Loucy (cell line): ENCODE measurements at regions not wholly inside any gene's neighbourhood (a gene's known extent, or its start where the extent isn't known, plus 50 kb on each side); places are given as distances from the start of the nearest gene placed in this dataset.

Source experiments
- H2AFZ ChIP-seq: fragments of 200-600 bp; sonication (generic); 2 replicates; pipeline ENCODE4 v1.6.0; 2016; ENCODE audit warnings: antibody characterized with exemption, mild to moderate bottlenecking, low read length, moderate library complexity
- H3F3A ChIP-seq: fragments of 200-600 bp; 2 replicates; pipeline ENCODE4 v1.6.0; 2016; ENCODE audit warnings: antibody characterized with exemption, low read depth, mild to moderate bottlenecking
- H3K27me3 ChIP-seq: fragments of 200-600 bp; sonication (generic); 2 replicates; pipeline ENCODE4 v1.6.1; 2014; ENCODE audit warnings: low read length, mild to moderate bottlenecking; ENCODE audit not compliant: insufficient read depth, poor library complexity, severe bottlenecking
- H3K36me3 ChIP-seq: fragments of 200-600 bp; sonication (generic); 2 replicates; pipeline ENCODE4 v1.6.1; 2016; ENCODE audit warnings: low read length; ENCODE audit not compliant: insufficient read depth
- H3K4me1 ChIP-seq: fragments of 200-600 bp; sonication (generic); 2 replicates; pipeline ENCODE4 v1.5.1; 2014; ENCODE audit warnings: low read length, mild to moderate bottlenecking; ENCODE audit not compliant: insufficient read depth, poor library complexity, severe bottlenecking
- H3K4me2 ChIP-seq: fragments of 200-600 bp; sonication (generic); 2 replicates; pipeline ENCODE4 v1.6.0; 2014; ENCODE audit warnings: antibody characterized with exemption, low read length, low read depth, mild to moderate bottlenecking; ENCODE audit not compliant: poor library complexity, severe bottlenecking
- H3K4me3 ChIP-seq: fragments of 200-600 bp; sonication (generic); 2 replicates; pipeline ENCODE4 v1.5.1; 2014; ENCODE audit warnings: low read length, mild to moderate bottlenecking, mixed read lengths; ENCODE audit not compliant: poor library complexity, severe bottlenecking
- H3K79me2 ChIP-seq: fragments of 200-600 bp; sonication (generic); 2 replicates; pipeline ENCODE4 v1.6.1; 2014; ENCODE audit warnings: low read length; ENCODE audit not compliant: insufficient read depth
- H3K9ac ChIP-seq: fragments of 200-600 bp; sonication (generic); 2 replicates; pipeline ENCODE4 v1.6.0; 2014; ENCODE audit warnings: mild to moderate bottlenecking, low read depth, low read length, moderate library complexity; ENCODE audit not compliant: poor library complexity, severe bottlenecking
- H3K9me2 ChIP-seq: fragments of 200-600 bp; sonication (generic); replicated peaks from 2 replicates; pipeline ENCODE4 v1.6.1; 2016; ENCODE audit warnings: low read depth, low read length, mixed read lengths
- H3K9me3 ChIP-seq: fragments of 200-600 bp; sonication (generic); 2 replicates; pipeline ENCODE4 v1.6.1; 2014; ENCODE audit warnings: mild to moderate bottlenecking, antibody characterized with exemption, low read length, low read depth; ENCODE audit not compliant: insufficient read depth
- H4K20me1 ChIP-seq: fragments of 200-600 bp; sonication (generic); 2 replicates; pipeline ENCODE4 v1.6.0; 2014; ENCODE audit warnings: antibody characterized with exemption, low read length, mild to moderate bottlenecking; ENCODE audit not compliant: insufficient read depth, poor library complexity, severe bottlenecking
- CTCF ChIP-seq: fragments of 200-600 bp; sonication (generic); conservative IDR thresholded peaks from 2 replicates; pipeline ENCODE4 v1.5.1; 2014; ENCODE audit warnings: mild to moderate bottlenecking, antibody characterized with exemption, low read length
- EZH2phosphoT487 ChIP-seq: fragments of 200-600 bp; IDR thresholded peaks from 2 replicates; pipeline ENCODE4 v1.6.1; 2018; ENCODE audit warnings: antibody characterized with exemption, mild to moderate bottlenecking, moderate library complexity, borderline replicate concordance

DNA sequence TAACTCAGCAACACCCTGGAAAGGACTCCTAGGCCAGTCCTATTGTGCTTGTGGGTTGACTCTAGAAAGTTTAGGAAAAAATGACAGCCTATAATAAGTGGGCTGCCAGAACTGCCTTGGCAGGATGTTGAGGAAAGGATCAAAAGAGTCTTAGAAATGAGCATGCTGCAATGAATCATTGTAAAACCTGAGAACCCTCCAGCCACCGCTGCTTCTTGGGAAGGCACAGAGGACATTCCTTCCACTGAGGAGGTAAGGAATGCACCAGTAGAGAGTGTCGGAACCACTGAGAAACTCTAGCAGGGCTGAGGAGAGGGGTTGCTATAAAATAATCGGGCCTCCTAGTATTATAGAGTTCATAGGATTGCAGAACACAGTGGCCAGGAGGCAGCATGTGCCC is 146.7 kb upstream of the SMIM21 start:
- no peaks in the 10 kb centered on the region for H3K27me3 ChIP-seq
- H3K79me2 ChIP-seq, result no peaks in the 10 kb centered on the region
- H2AFZ ChIP-seq, result no peak overlapping the region
- no peak overlapping the region for H3K9ac ChIP-seq
- no peaks in the 10 kb centered on the region for H3F3A ChIP-seq
- H3K4me3 ChIP-seq, result no peak overlapping the region
- no peaks in the 10 kb centered on the region for H3K9me2 ChIP-seq
- H3K4me2 ChIP-seq, result no peak overlapping the region
- H3K4me1 ChIP-seq, result no peaks in the 10 kb centered on the region
- no peaks in the 10 kb centered on the region for H3K36me3 ChIP-seq
- H3K9me3 ChIP-seq, result no peaks in the 10 kb centered on the region
- H4K20me1 ChIP-seq, result no peaks in the 10 kb centered on the region
- TF ChIP-seq CTCF (no peak), EZH2phosphoT487 (no peak)

DNA sequence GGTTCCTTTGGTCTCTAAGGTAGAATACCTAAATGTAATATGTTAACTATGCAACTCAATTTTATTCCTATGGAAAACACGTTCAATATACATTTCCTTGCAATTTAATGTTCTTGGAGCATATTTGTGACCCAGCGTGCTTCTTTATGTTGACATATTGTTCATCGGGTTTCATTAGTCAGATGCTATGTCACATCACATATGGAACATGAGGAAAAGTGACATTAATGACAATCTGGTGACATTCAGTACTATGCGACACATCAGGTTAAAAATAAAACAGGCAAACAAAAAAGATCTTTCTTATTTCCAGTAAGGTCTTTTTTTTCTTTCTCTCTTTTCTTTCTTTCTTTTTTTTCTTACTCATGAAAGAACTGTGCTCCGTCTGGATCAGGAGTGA is 135.6 kb upstream of the SMIM21 start:
- Histone ChIP-seq H3K9me3 (no peaks in the 10 kb centered on the region), H3K27me3 (no peaks in the 10 kb centered on the region), H3K4me3 (no peak overlapping the region), H3K4me1 (no peaks in the 10 kb centered on the region), H3K9ac (no peak overlapping the region), H3K4me2 (no peak overlapping the region), H2AFZ (no peak overlapping the region), H3K79me2 (no peaks in the 10 kb centered on the region), H3F3A (no peaks in the 10 kb centered on the region), H3K36me3 (no peaks in the 10 kb centered on the region), H4K20me1 (no peaks in the 10 kb centered on the region), H3K9me2 (no peaks in the 10 kb centered on the region)
- TF ChIP-seq CTCF (no peak), EZH2phosphoT487 (no peak)

GRCh38 chr18:75562216-75562615 is 134.7 kb upstream of the SMIM21 start:
- H3K36me3 ChIP-seq, result no peaks in the 10 kb centered on the region
- H4K20me1 ChIP-seq, result no peaks in the 10 kb centered on the region
- no peaks in the 10 kb centered on the region for H3K4me1 ChIP-seq
- H2AFZ ChIP-seq, result no peak overlapping the region
- TF ChIP-seq CTCF (no peak), EZH2phosphoT487 (no peak)
- H3K9me2 ChIP-seq, result no peaks in the 10 kb centered on the region
- no peak overlapping the region for H3K4me3 ChIP-seq
- H3F3A ChIP-seq, result no peaks in the 10 kb centered on the region
- H3K9ac ChIP-seq, result no peak overlapping the region
- no peaks in the 10 kb centered on the region for H3K27me3 ChIP-seq
- H3K79me2 ChIP-seq, result no peaks in the 10 kb centered on the region
- no peaks in the 10 kb centered on the region for H3K9me3 ChIP-seq
- H3K4me2 ChIP-seq, result no peak overlapping the region
